ENCODE measurements at regions not wholly inside any gene's neighbourhood (a gene's known extent, or its start where the extent isn't known, plus 50 kb on each side); places are given as distances from the start of the nearest gene placed in this dataset.

DNA sequence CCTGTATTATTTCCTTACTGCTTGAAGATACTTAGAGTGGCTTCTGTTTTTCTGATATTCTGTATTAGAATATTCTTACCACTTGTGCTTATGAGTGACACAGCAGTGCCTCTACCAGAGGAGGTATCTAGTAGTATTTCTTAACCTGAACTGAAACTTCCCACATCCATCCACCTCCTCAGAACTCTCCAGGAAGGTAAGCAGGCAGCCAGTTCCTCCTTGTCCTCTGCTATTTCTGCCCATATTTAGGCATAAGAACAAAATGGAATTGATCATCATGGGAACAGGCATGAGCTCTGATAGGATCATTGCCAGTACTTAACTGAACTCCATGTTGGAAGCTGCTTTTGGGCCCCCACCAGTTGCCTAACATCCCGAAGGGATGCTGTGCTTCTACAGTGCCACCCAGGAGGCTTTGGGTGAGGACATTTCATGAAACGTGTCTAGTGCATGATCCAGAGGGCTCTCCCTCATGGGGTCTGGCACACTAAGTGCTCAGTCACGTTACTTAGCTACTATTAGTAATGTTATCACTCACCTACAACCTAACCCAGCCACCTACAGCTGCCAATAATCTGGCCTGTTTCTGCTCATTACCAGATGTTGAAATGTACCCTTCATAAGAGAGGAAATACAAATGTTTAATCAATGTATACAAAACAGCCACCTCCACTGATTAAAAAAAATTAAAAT, 520.7 kb downstream of the EIPR1 start:
- H3K36me3 ChIP-seq (replicated peaks in 1 of 2; ENCODE audit: control extremely low read depth in 1 of 2, control insufficient read depth in 1 of 2, extremely low read depth in 1 of 2, insufficient read depth in 2 of 2, low read length in 1 of 2) = no peaks in the 10 kb centered on the region
- Mint-ChIP-seq H3K4me1 (no peaks in the 10 kb centered on the region), H3K27ac (no peak overlapping the region), H3K27me3 (no peaks in the 10 kb centered on the region), H3K9me3 (ENCODE audit: insufficient read depth) (no peaks in the 10 kb centered on the region), H3K4me3 (no peak overlapping the region)
- H4K20me1 ChIP-seq (ENCODE audit: control insufficient read depth, insufficient read depth, low read length, poor library complexity, severe bottlenecking) = no peaks in the 10 kb centered on the region
- WGBS (ENCODE audit: insufficient coverage) = 94% methylated on average over 2 of the region's 3 CpGs
- H3K79me2 ChIP-seq (ENCODE audit: control insufficient read depth, insufficient read depth, low read length) = no peaks in the 10 kb centered on the region
- ChIA-PET POLR2A (no interaction called here), CTCF (no interaction called here)
- H3K9ac ChIP-seq (ENCODE audit: low read length) = no peak overlapping the region
- DNase-seq = no peak
- intact Hi-C loops (cut with micrococcal nuclease) = no loop called here
- no peak overlapping the region for H3K4me3 ChIP-seq (ENCODE audit: control extremely low read depth in 1 of 5, extremely low read depth in 1 of 5, insufficient read depth in 1 of 5, low read depth in 2 of 5, low read length in 4 of 5)
- H3K4me1 ChIP-seq (ENCODE audit: control insufficient read depth in 2 of 2, insufficient read depth in 2 of 2, low read length in 2 of 2) = no peaks in the 10 kb centered on the region
- H2AFZ ChIP-seq (ENCODE audit: insufficient read depth, low read depth, low read length, poor library complexity, severe bottlenecking) = no peak overlapping the region
- H3K9me3 ChIP-seq (ENCODE audit: control extremely low read depth in 1 of 3, control insufficient read depth in 2 of 3, insufficient read depth in 1 of 3, low read length in 2 of 3) = peaks cover 0 to 4% (median 0%) of the 10 kb centered on the region in 3 donors
- H3K27ac ChIP-seq (ENCODE audit: low read length in 2 of 2) = no peak overlapping the region
- no peak for ATAC-seq (ENCODE audit: low read depth)
- TF ChIP-seq, protein P1, sequence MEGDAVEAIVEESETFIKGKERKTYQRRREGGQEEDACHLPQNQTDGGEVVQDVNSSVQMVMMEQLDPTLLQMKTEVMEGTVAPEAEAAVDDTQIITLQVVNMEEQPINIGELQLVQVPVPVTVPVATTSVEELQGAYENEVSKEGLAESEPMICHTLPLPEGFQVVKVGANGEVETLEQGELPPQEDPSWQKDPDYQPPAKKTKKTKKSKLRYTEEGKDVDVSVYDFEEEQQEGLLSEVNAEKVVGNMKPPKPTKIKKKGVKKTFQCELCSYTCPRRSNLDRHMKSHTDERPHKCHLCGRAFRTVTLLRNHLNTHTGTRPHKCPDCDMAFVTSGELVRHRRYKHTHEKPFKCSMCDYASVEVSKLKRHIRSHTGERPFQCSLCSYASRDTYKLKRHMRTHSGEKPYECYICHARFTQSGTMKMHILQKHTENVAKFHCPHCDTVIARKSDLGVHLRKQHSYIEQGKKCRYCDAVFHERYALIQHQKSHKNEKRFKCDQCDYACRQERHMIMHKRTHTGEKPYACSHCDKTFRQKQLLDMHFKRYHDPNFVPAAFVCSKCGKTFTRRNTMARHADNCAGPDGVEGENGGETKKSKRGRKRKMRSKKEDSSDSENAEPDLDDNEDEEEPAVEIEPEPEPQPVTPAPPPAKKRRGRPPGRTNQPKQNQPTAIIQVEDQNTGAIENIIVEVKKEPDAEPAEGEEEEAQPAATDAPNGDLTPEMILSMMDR (IDR thresholded peaks at IDR 0.05) = no peak
- no peak for TF ChIP-seq EZH2 (IDR thresholded peaks at IDR 0.05; ENCODE audit: borderline replicate concordance, insufficient read depth, low read depth, low read length, poor library complexity, severe bottlenecking)
- H3K4me2 ChIP-seq (replicated peaks; ENCODE audit: low read depth, low read length, poor library complexity, severe bottlenecking) = no peak overlapping the region
- no peaks in the 10 kb centered on the region for H3K27me3 ChIP-seq (replicated peaks in 1 of 4; ENCODE audit: control extremely low read depth in 1 of 4, control insufficient read depth in 3 of 4, insufficient read depth in 4 of 4, low read length in 3 of 4)

DNA sequence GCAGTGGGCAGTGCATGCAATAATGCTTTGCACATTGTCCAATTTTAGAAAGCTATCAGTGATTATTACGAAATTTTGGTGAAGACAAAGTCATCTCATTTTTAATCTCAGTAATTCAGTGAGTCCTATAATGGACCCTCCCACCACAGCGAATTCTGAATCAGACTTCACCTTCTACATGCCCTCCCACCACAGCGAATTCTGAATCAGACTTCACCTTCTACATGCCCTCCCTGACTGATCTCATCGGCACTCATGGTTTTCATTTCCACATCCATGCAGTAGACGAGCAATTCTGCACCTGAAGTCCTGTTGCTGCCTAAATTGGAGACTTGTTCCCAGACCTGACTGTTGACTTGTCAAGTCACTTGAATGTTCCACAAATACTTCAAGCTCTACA, 522.3 kb downstream of the EIPR1 start:
- no peak overlapping the region for H3K27ac Mint-ChIP-seq
- no peaks in the 10 kb centered on the region for H3K4me1 ChIP-seq (ENCODE audit: control insufficient read depth in 2 of 2, insufficient read depth in 2 of 2, low read length in 2 of 2)
- 89% methylated on average over 5 of the region's 5 CpGs for WGBS (ENCODE audit: insufficient coverage)
- DNase-seq (no peak), ATAC-seq (ENCODE audit: low read depth) (no peak)
- intact Hi-C loops (cut with micrococcal nuclease) = no loop called here
- no peak overlapping the region for H3K4me3 Mint-ChIP-seq
- H4K20me1 ChIP-seq (ENCODE audit: control insufficient read depth, insufficient read depth, low read length, poor library complexity, severe bottlenecking) = no peaks in the 10 kb centered on the region
- no peaks in the 10 kb centered on the region for H3K36me3 ChIP-seq (replicated peaks in 1 of 2; ENCODE audit: control extremely low read depth in 1 of 2, control insufficient read depth in 1 of 2, extremely low read depth in 1 of 2, insufficient read depth in 2 of 2, low read length in 1 of 2)
- no peaks in the 10 kb centered on the region for H3K4me1 Mint-ChIP-seq
- peaks cover 0 to 4% (median 0%) of the 10 kb centered on the region in 3 donors for H3K9me3 ChIP-seq (ENCODE audit: control extremely low read depth in 1 of 3, control insufficient read depth in 2 of 3, insufficient read depth in 1 of 3, low read length in 2 of 3)
- CTCF ChIA-PET = no interaction called here
- POLR2A ChIA-PET = no interaction called here
- no peaks in the 10 kb centered on the region for H3K27me3 ChIP-seq (replicated peaks in 1 of 4; ENCODE audit: control extremely low read depth in 1 of 4, control insufficient read depth in 3 of 4, insufficient read depth in 4 of 4, low read length in 3 of 4)
- H3K27ac ChIP-seq (ENCODE audit: low read length in 2 of 2) = no peak overlapping the region
- no peak overlapping the region for H3K9ac ChIP-seq (ENCODE audit: low read length)
- no peaks in the 10 kb centered on the region for H3K9me3 Mint-ChIP-seq (ENCODE audit: insufficient read depth)
- no peaks in the 10 kb centered on the region for H3K79me2 ChIP-seq (ENCODE audit: control insufficient read depth, insufficient read depth, low read length)
- H2AFZ ChIP-seq (ENCODE audit: insufficient read depth, low read depth, low read length, poor library complexity, severe bottlenecking) = no peak overlapping the region
- TF ChIP-seq, protein P1 (IDR thresholded peaks at IDR 0.05) = no peak
- no peak for TF ChIP-seq EZH2 (IDR thresholded peaks at IDR 0.05; ENCODE audit: borderline replicate concordance, insufficient read depth, low read depth, low read length, poor library complexity, severe bottlenecking)
- H3K4me2 ChIP-seq (replicated peaks; ENCODE audit: low read depth, low read length, poor library complexity, severe bottlenecking) = no peak overlapping the region
- no peak overlapping the region for H3K4me3 ChIP-seq (ENCODE audit: control extremely low read depth in 1 of 5, extremely low read depth in 1 of 5, insufficient read depth in 1 of 5, low read depth in 2 of 5, low read length in 4 of 5)
- no peaks in the 10 kb centered on the region for H3K27me3 Mint-ChIP-seq
